ENCODE measurements at regions not wholly inside any gene's neighbourhood (a gene's known extent, or its start where the extent isn't known, plus 50 kb on each side); places are given as distances from the start of the nearest gene placed in this dataset.

DNA sequence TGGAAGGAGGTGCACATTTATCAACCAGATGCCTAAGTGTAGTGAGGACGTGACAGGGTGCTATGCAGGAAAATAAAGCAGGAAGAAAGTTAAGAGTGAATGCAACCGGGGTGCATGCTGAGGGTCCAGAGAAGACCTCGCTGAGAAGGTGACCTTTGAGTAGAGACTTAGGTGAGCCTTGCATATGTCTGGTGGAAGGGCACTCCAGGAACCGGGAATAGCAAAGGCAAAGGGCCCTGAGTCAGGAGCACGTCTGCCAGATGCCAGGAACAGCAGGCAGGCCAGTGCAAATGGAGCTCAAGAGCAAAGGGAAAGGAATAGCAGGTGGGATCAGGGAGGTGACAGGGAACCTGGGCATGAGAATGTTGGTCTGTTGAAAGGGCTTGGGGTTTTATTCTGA lies 445.5 kb downstream of the PREX1 start:
- TF ChIP-seq EZH2 (IDR thresholded peaks at IDR 0.05; ENCODE audit: borderline replicate concordance, low read depth, low read length, poor library complexity, severe bottlenecking): no peak
- TF ChIP-seq CTCF (conservative IDR thresholded peaks at IDR 0.05; ENCODE audit: low read depth, low read length): no peak
- Histone ChIP-seq H3K9me3 (ENCODE audit: low read depth, low read length, poor library complexity, severe bottlenecking) (no peaks in the 10 kb centered on the region), H3K36me3 (ENCODE audit: insufficient read depth, low read length, poor library complexity, severe bottlenecking) (no peaks in the 10 kb centered on the region), H3K27me3 (replicated peaks; ENCODE audit: insufficient read depth, low read depth, low read length, poor library complexity) (no peaks in the 10 kb centered on the region), H3K27ac (ENCODE audit: low read depth, low read length, poor library complexity, severe bottlenecking) (no peak overlapping the region), H3K4me3 (ENCODE audit: low read depth, low read length, poor library complexity, severe bottlenecking) (no peak overlapping the region), H3K4me1 (ENCODE audit: insufficient read depth, low read length, poor library complexity, severe bottlenecking) (peaks cover 20% of the 10 kb centered on the region)
- CTCF ChIA-PET: no interaction called here
- POLR2A ChIA-PET (ENCODE audit: low non-redundant PET): no interaction called here
- no TSS peak for BruUV-seq (replicated peaks)
- no peak for DNase-seq (ENCODE audit: low spot score)
- intact Hi-C loops (cut with micrococcal nuclease; ENCODE audit: unreplicated experiment): no loop called here

- peaks cover 25% of the 10 kb centered on the region for H3K4me1 ChIP-seq (ENCODE audit: insufficient read depth, low read length, poor library complexity, severe bottlenecking)
- intact Hi-C loops (cut with micrococcal nuclease; ENCODE audit: unreplicated experiment): no loop called here
- POLR2A ChIA-PET (ENCODE audit: low non-redundant PET): no interaction called here
- H3K4me3 ChIP-seq (ENCODE audit: low read depth, low read length, poor library complexity, severe bottlenecking): no peak overlapping the region
- no peaks in the 10 kb centered on the region for H3K36me3 ChIP-seq (ENCODE audit: insufficient read depth, low read length, poor library complexity, severe bottlenecking)
- CTCF ChIA-PET: no interaction called here
- peak; percentile 33 for DNase-seq (ENCODE audit: low spot score)
- BruUV-seq (replicated peaks): no TSS peak
- peak overlapping the region; percentile 35 for H3K27ac ChIP-seq (ENCODE audit: low read depth, low read length, poor library complexity, severe bottlenecking)
- TF ChIP-seq CTCF (conservative IDR thresholded peaks at IDR 0.05; ENCODE audit: low read depth, low read length) (no peak), EZH2 (IDR thresholded peaks at IDR 0.05; ENCODE audit: borderline replicate concordance, low read depth, low read length, poor library complexity, severe bottlenecking) (no peak)
- no peaks in the 10 kb centered on the region for H3K9me3 ChIP-seq (ENCODE audit: low read depth, low read length, poor library complexity, severe bottlenecking)
- H3K27me3 ChIP-seq (replicated peaks; ENCODE audit: insufficient read depth, low read depth, low read length, poor library complexity): no peaks in the 10 kb centered on the region
Measured at GRCh38 chr20:48381353-48382120, 446.3 kb downstream of the PREX1 start.

GRCh38 chr20:48380661-48381060 lies 447.1 kb downstream of the PREX1 start:
- no TSS peak for BruUV-seq (replicated peaks)
- no peak overlapping the region for H3K4me3 ChIP-seq (ENCODE audit: low read depth, low read length, poor library complexity, severe bottlenecking)
- no peak for TF ChIP-seq CTCF (conservative IDR thresholded peaks at IDR 0.05; ENCODE audit: low read depth, low read length)
- TF ChIP-seq EZH2 (IDR thresholded peaks at IDR 0.05; ENCODE audit: borderline replicate concordance, low read depth, low read length, poor library complexity, severe bottlenecking): no peak

More at GRCh38 chr20:48380661-48381060, 447.1 kb downstream of the PREX1 start:
- H3K9me3 ChIP-seq (ENCODE audit: low read depth, low read length, poor library complexity, severe bottlenecking): no peaks in the 10 kb centered on the region
- intact Hi-C loops (cut with micrococcal nuclease; ENCODE audit: unreplicated experiment): no loop called here
- peak; percentile 82 for DNase-seq (ENCODE audit: low spot score)
- peaks cover 33% of the 10 kb centered on the region for H3K4me1 ChIP-seq (ENCODE audit: insufficient read depth, low read length, poor library complexity, severe bottlenecking)
- H3K27ac ChIP-seq (ENCODE audit: low read depth, low read length, poor library complexity, severe bottlenecking): peak overlapping the region; percentile 35
- H3K27me3 ChIP-seq (replicated peaks; ENCODE audit: insufficient read depth, low read depth, low read length, poor library complexity): no peaks in the 10 kb centered on the region
- POLR2A ChIA-PET (ENCODE audit: low non-redundant PET): no interaction called here
- CTCF ChIA-PET: no interaction called here
- no peaks in the 10 kb centered on the region for H3K36me3 ChIP-seq (ENCODE audit: insufficient read depth, low read length, poor library complexity, severe bottlenecking)

Measured in A673 (cell line).